Nucleus accumbens (tissue), 56 donors: ENCODE measurements at regions not wholly inside any gene's neighbourhood (a gene's known extent, or its start where the extent isn't known, plus 50 kb on each side); places are given as distances from the start of the nearest gene placed in this dataset.

Source experiments
- DNase-seq, 56 donors: peaks; one replicate each; lab custom pipeline; 2025; lab: John Stamatoyannopoulos, UW

DNA sequence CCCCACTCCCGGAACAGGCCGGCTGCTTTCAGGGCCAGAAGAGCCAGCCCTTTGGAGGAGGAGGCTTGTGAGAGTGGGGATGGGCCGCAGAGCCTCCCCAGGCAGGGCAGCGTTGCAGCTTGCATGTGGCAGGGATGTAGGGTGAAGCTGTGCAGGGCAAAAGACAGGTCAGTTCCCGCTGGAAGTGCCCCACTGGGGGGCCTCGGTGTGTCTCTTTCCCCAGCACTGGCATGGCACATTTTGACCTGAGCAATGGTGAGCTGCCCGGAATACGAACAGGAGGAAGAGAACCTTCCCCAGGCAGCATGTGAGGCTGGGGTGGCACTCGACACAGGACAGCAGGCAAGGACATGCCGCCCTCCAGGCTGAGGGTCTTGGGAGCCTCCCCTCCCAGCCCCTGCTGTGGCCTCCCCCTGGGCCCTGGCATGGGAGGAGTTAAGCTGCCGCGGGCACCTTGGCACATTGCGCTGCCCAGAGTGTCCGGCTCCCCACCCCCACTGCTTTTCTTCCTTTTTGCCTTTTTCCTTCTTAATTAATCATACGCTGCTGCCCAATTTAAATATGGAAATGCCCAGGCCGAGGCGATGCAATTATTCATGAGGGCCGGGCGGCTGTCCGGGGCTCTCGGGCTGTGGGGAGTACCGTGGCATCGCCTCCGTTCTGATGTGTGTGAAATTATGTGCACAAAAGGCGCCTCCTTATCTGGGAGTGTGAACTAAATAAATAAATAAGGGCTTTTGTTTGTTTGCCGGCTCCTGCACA is 76.0 kb upstream of the WNT7B start:
- peak in 7 of 56 donors; percentile 56 to 87 (median 71) for DNase-seq

DNA sequence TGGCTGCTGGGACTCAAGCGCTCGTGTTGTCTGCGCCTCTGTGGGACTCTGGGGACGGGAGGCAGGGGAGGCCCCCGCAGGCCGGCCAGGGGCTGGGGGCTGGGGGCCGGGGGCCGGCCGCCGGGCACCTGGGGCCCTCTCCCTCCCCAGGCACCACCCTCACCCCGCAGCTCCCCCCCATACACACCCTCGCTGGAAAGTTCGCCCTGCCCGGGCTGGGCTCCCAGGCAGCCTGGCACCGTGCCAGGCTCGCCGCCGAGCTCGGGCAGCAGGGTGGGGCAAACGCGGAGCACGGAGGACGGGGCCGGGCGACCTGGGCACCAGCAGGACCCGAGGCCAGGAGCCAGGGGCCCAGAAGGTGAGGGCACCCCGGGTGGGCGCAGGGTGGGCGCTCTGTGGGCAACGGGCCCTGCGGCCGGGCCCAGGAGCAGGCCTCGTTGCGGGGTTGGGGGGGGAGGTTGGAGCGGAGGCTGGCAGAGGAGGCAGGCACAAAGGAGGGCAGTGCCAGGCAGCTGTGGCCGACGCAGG is 76.7 kb upstream of the WNT7B start:
- DNase-seq: peak in 45 of 56 donors; percentile 59 to 96 (median 87)

DNA sequence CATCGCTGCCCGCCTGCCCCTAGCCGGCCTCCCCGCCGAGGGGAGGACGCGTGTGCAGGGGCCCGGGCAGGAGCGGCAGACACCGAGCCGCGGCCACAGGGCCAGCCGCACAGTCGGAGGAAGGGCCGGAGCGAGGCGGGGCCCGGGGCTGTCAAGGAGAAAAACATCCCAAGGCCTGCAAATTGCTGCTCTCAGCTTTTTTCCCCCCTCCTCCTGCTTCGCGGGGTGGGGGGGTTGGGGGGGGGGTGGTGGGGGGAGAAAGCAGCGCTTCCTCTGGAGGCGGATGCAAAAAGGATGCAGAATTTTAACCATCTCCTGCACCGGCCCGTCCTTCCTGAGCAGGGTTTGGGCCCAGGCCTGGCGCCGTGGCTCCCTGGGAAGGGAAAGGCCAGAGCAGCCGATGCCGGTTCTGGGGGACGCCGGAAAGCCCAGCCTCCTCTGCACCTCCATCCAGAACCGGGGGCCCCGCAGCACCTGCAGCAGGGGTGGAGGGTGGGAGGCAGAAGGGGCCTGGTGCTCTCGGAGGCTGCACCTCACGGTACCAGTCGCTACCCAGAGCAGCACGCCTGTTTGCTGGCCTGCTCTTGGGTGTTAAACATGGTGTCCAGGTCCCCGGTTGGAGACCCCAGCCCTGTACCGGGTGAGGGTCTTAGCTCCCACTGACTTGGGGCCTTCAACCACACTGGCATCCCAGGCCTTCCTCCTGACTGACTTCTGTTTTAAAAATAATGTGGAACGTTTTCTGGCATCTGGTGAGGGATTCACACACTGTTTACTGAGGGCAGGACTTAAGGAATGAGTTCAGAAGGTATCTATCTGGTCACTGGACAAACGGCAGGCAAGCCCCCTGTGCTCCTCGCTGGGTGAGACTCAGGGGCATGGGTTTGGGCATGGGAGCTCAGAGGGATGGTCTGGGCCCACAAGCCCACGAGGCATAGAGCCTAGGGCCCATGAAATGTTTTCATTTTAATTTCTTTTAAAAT is 77.4 kb upstream of the WNT7B start:
- peak in 37 of 56 donors; percentile 64 to 96 (median 85) for DNase-seq

DNA sequence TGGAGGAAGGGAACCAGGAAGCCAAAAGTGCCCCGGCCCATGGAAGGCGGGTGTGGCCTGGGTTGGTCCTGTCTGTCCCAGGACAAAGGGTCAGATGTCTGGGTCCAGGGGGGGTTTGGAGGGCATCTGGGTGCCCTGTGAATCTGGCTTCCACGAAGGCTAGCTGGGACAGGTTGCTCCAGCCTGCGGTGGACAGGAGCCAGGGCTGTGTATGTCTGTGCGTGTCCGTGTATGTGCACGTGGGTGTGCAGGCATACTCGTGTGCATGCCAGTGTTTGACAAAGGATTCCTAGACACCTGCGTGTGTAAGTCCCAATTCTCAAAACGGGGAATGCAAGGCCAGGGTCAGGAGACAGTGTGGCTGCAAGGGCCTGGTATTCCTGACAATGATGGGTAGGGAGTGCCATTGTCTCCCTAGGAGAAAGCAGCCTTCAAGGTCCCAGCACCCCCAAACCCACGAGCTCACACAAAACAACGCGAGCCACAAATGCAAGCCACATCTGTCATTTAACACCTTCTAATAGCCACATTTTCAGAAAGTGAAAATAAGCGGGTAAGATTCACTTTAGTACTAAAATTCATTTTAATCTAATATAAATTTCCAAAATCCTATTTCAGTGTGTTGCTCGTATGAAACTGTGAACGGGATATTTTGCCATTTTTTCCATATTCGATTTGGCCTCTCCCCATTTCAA is 78.4 kb upstream of the WNT7B start:
- DNase-seq: peak in 4 of 56 donors; percentile 31 to 47 (median 35)

DNA sequence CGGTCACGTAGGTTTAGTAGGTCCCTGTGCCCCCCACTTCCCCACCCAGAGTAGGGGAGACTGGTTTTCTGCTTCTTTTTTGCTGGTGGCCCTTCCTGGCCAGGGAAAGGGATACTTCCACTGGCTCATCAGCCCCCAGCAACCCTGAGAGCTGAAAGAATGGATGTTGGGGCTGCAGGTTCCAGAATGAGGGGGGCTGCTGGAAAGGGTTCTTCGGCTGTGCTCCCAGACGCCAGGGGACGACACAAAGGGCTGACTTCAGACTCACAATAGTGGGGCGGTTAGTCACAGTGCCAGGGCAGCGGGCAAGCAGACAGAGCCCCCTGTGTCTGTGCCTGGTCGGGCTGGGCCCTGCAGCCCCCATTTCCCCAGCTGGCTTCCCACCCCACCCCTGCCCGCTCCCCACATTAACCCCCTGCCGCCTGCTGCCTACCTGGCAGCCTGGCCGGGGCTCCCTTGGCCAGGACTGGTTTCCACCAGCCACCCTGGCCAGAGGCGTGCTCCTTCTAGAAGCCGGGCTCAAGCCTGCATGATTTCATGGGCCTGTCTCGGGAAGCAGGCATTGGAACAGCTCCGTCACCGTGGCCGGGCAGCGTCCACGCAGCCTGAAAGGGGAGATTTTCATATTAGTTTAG is 79.1 kb upstream of the WNT7B start:
- DNase-seq: peak in 51 of 56 donors; percentile 52 to 98 (median 91)

DNA sequence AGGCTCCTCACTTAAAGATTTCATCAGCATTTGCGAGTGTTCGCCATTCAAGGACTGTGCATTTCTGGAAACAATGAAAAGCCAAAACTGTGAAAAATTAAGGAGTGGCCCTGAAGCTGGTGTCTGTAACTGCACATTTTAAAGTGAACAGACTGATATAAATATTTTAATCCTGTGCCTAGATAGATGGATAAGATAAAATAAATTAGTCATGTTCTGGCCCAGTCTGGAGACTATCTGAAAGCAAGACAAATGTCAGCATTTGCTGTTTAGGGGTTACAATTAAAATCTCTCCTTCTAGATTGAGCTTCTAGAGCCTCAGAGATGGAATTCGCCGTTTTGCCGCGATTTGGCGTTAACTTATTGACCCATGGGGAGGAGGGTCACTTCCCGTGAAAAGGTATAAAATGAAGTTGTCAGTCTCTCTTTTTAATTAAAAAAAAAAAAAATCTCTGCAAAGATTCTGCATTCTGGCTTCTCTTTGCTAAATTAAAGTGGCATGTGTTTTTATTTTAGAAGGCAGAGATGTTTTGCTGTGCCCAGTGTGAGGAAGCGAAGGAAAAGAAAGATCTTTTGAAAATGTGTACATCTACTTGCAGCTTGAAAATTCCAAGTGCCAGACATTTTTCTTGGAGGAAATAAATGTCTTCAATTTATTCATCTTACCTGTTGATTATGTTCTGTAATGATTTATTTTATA is 79.7 kb upstream of the WNT7B start:
- DNase-seq: no peak

DNA sequence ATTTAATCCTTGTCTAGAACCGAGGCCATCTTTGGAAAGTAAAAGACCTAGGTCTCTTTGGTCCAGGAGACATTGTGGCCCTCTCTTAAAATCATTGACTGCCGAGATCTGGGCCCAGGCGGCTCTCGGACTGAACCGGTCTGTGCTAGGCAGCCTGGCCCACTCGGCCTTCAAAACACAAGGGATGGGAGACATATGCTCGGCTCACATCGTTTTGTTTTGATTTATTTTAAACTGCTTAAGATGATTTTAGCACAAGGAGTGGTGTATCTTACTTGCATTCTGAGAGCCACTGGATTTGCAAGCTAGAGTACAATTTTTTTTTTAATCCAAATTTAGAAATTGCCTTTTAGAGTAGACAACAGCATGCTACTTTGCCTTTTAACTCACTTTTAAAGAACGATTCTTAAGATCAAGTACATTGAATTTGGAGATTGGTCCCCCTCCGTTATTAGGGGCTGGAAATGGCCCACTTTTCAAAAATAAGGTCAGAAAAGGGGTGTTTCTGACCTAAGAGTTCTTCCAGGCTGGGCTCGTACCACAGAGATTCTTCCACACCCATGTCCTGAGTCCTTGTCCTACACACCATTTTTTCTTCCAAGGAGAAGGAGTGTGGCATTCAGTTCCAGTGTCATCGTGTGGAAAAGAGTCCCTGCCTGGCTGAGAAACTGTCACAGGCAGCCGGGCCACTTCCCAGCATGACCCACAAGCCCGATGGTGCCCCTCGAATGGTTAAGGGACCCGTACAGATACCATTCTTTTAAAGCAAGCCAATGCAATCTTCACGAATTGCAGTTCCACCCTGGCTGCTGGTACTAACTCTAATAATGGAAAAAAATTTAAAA is 80.5 kb upstream of the WNT7B start:
- no peak for DNase-seq

DNA sequence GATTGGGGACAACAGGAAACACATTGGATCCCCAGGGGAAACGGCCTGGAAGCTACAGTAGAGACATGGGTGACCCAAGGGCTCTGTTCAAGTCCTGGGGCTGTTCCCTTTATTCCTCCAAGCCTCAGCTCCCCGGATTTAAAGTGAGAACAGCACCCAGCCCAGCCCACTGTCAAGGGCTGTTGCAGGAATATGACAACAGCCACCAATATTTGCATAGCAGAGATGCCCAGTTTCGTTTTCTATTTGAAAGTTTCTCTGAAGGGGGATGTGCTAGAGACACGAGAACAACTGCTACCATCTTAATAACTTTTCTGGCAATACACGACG is 81.1 kb upstream of the WNT7B start:
- DNase-seq: peak in 1 of 56 donors; percentile 32

DNA sequence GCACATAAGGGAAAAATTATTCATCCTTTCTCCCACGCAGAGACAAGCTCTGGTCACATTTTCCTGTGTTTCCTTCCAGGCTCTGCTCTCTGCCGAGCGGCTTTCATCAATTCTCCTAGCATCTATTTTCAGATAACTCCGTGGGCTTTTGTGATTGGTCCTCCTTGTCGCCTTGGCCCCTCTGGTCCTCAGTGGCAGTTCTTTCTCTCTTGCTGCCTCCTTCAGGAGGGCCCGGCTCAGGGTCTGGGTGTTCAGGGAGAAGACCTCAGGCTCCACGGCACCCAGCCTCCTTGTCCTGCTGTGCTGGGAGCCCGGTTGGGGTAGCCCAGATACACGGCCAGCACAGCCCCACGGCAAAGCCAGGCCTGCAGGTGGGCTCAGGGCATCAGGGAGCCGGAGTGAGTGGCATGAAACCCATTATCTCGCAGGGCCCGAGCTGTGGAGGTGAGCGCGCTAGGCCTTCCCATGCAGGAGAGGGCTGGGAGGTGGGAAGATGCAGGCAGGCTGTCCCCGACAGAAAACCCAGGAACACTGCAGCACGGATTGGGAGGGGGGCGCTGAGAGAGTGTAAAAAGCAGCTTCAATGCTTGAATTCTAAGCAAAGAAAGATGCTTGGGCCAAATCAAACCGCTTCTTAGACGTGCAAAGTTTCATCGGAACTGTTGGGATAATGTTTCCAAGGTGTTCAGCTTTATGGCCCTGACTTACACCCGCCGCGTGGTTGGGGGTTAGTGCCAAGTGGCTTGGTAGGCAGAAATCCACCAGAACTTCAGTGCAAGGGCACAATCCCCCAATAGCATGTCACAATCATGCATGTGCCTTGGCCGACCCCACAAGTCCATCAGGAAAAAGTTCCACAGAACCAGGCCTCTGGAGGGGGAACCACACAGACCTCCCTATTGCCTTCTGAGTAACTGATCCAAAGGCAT is 81.9 kb upstream of the WNT7B start:
- peak in 3 of 56 donors; percentile 29 to 44 (median 33) for DNase-seq

DNA sequence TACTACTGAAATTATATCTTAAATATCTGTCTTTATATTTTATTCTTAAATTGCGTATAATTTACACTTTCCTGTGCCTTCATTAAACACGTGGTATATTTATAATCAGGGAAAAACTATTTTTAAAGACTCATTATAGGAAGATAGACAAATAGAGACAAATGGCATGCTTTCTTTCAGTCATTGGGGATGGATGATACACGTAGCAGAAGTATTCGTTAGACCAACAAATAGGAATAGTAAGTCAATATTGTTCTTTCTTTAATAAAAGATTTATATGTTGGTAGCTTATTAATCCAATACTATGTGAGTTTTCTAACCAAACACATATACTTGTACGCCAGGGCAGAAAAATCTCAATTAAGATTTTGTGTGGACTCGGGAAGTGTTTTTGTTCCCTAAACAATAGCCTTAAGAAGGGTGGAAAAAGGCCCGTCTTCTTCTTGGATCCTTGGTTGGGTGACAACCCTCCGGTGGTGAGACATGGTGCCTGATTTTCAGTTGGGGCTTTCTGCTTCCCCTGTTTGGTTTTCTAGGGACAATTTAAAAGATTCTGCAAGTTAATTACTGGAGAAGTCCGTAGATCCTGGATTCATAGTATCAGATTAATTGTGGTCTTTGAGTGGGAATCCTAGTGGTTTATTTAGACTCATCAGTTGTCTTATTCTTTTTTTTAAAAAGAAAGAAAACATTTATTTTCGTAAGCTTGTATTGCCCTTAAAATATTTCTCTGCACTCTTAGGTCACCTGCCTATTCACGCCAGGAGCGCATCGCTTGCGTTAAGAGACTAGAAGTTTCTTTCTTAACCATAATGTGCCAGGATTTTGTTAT is 83.5 kb upstream of the WNT7B start:
- DNase-seq: no peak

DNA sequence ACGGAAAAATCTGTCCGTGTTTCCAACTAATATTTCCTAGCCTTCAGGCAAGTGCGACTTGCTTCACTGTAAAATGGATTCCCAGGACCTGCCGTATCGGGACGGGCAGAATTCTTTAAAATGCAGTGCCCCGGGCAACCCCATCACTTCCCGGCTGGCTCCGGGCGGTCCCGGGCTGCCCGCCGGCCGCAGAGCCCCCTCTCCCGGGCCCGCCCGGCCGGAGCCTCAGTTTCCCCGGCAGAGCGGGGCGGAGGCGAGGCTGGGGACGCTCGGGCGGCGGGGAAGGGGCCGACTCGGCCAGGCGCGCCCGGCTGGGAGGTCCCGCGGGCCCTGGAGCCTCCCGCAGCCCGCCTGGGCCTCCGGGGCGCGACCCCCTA is 84.2 kb upstream of the WNT7B start:
- DNase-seq: no peak

DNA sequence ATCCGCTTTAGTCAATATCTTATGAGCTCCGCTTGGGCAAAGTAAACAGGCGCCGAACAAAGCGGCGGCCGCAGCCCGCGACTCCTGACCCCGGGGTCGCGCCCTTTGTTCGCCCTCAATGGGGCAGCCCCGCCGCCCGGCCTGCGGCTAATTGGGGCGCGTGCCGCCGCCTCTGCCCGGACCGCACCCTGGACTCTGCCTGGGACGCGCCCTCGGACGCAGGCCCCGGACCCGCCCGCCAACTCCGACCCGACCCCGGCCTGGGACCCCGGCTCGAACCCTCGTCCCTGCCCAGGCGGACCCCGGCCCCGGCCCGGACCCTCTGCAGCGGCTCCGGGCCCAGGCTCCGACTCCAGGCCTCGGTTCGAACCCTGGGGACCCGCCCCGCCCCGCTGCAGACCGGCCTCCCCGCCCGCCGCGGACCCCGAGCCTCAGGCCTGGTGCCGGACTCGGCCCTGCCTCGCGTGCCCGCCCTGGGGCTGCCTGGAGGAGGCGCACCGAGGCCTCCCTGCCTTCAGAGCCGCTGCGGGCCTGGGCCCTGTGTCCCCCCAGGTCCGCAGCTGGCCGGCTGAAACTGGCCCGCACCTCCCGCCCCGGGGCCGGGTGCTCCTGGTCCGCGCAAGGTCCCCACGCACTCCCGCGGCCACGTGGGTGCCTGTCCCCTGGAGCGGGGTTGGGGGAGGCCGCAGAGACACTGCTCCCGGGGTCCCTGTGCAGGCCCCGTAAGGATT is 84.7 kb upstream of the WNT7B start:
- peak in 1 of 56 donors; percentile 27 for DNase-seq

DNA sequence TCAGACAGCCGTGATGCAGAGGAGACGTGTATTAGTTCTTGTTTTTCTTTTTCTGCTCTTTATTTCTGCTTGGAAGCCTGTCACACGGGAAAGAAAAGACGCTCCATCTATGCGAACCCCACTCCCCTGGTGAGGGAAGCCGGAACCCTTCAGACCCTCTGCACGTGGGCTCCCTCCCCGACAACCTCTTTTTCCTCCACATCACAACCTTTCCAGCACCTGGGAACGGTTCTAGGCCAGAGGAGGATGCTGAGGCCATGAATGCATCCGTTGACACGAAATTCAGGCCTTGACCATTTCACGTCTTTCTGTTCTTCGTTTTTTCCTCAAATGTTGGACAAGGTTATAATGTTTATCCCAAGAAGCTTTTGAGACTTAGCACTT is 85.3 kb upstream of the WNT7B start:
- no peak for DNase-seq

DNA sequence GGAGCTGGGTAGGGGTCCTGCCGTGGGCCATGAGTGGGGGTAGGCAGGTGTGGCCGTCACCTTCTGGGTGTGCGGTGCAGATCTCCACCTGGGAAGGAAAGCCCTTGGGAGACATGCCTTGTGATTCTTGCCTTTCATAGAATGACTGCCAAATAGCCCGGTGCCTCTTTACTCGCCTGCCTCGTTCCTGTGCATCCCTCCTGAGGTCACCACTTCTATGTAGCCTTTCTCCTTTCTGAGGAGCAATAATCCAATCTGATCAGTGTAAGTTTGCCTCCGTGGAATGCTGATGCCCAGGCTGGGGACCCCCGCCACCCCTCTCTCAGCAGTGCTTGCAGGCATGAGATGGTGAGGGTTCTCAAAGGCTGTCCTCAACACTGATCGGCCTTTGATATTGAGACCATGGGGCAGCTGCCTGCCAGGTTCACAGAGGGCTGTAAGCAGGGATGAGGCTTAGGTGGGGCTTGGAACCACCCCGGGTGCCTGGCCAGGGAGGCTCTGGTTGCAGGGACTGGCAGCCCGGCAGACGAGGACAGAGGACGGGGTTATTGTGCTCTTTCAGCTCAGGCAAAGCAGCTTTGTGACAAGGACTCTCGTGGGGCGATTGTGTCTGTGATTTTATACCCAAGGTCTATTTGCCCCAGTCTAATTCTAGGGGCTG is 86.1 kb upstream of the WNT7B start:
- DNase-seq: no peak

DNA sequence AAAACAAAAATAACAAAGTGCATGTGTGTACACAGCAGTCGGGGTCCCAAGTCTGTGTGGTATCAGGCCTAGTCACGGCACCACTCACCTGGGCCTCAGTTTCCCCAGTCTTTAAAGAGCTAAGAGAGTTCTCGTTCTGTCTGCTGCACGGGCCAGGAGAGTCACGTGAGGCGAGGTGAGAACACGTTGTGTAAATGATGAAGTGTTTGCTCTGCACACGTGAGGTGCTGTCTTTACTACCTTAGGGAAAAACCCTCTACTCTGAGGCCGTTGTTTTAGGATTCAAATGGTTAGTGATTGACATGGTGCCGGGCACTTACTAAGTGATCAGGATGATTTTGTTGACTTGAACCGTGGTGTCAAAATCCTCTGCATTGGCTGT is 86.5 kb upstream of the PPARA start:
- DNase-seq: no peak
